ENCODE measurements at regions not wholly inside any gene's neighbourhood (a gene's known extent, or its start where the extent isn't known, plus 50 kb on each side); places are given as distances from the start of the nearest gene placed in this dataset.
A peak's percentile ranks its signal among the peaks of the same experiment; 100 is the strongest.
"Not testable (repeated sequence)": the region's sequence is repeated elsewhere in the genome, so short reads cannot be mapped to it uniquely, and the experiment has no call there.

DNA sequence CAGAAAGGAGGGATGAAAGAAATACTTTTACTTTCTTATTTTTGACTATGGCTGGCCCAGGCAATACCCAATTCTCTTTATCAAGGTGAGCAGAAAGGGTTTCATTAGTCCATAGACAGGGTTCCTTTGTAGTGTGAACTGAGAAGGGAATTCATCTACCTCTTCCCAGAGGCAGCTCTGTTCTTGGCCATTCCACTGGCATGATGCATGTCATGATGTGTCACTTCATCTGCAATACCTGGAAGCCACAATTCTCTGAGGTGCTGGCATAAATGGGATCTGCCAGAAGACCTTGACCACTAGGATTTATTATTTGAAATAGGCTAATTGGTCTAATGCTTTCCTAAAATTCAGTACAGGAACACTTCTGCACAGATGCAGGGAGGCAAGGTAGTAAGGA, 542.8 kb downstream of the RFC3 start:
- DNase-seq (ENCODE audit: low read depth), result no peak
- no peak overlapping the region for H3K4me3 ChIP-seq (ENCODE audit: low read depth, low read length)

DNA sequence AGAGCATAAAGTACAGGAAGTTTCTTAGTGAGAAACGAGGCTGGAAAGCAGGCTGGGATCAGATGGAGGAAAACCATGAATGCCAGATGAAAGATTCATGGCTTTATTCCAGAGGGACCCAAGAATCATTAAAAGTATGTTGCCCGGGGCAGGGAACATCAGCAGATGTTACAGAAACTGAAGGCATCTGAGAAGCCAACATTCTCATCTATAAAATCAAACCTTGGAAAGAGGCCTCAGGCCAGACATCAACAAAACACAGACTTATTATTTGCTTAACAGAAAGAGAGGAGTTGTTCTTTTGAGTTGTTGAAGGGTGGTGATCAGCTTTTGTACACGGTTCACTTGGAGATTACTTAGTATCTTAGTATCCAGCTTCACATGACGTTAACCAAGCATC, 543.6 kb downstream of the RFC3 start:
- peak; percentile 40 for DNase-seq (ENCODE audit: low read depth)
- no peak overlapping the region for H3K4me3 ChIP-seq (ENCODE audit: low read depth, low read length)

DNA sequence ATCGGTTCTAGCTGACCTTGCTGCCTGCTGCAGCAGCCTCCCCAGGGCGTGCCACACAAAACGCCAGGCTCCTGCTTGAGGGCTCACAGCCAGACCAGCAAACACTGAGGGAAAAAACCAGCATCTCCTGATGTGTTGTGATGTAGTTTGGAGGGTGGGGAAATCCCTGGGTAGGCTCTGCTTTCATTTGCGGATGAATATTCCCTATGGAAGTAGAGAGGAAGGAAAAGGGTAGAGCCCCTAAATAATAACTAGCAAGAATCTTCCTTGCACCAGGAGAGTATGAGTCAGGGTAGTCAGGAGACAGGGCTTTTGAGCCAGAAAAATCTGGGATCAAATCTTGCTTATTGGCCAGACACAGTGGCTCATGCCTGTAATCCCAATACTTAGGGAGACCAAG, 545.3 kb downstream of the RFC3 start:
- DNase-seq (ENCODE audit: low read depth), result no peak
- no peak overlapping the region for H3K4me3 ChIP-seq (ENCODE audit: low read depth, low read length)

DNA sequence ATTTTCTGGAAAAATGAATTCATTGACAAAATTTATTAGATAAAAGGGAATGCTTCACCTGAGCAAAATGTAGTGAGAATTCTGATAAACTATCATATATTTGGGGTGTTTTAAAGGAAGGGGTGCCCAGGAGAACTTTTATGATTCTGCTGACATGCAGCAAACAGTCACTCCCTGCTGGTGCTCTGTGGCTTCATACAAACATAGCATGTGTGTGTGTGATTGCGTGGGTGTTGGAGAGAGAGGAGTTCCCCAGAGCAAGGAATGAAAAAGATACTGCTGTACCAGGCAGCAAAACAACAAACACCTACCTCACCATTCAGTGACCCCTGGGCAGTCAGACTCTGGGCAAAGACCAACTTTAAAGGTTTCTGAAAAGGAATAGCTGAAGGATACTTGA, 546.7 kb downstream of the RFC3 start:
- no peak for DNase-seq (ENCODE audit: low read depth)
- no peak overlapping the region for H3K4me3 ChIP-seq (ENCODE audit: low read depth, low read length)

DNA sequence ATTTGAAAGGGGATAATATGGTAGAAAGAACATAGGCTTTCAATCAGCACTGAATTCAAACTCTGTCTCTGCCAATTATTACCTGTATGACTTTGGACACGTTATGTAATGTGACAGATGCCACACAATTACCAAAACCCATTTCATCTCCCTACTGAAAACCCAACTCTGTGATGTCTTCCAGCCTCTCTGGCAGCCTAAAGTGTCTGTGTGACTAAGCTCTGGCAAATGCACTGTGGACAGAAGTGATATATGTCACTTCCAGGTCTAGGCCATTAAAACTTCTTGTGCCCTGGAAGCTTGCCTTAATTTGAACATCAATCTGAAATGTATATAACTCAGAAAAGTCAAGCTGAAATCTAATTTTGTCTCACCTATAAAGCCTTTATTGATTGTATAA, 552.0 kb downstream of the RFC3 start:
- no peak for DNase-seq (ENCODE audit: low read depth)
- H3K4me3 ChIP-seq (ENCODE audit: low read depth, low read length), result no peak overlapping the region

DNA sequence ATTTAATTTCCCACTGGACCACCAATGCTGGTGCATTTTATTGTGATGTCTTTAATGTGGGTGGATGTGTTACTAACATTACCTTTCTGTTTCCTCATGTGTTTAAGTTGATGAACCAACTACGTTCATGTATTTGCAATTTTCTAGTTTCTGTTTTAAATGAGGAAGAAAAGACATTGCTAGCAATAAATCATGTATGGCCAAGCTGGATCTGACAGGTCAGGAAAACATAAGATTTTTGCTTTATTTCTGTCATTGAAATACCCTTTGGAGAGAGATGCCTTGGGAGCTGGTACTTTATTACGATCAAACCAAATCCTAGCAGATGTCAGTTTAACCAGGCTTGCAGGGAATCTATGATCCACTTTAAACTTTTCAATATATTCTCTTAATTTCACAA, 553.2 kb downstream of the RFC3 start:
- DNase-seq (ENCODE audit: low read depth), result no peak
- no peak overlapping the region for H3K4me3 ChIP-seq (ENCODE audit: low read depth, low read length)

DNA sequence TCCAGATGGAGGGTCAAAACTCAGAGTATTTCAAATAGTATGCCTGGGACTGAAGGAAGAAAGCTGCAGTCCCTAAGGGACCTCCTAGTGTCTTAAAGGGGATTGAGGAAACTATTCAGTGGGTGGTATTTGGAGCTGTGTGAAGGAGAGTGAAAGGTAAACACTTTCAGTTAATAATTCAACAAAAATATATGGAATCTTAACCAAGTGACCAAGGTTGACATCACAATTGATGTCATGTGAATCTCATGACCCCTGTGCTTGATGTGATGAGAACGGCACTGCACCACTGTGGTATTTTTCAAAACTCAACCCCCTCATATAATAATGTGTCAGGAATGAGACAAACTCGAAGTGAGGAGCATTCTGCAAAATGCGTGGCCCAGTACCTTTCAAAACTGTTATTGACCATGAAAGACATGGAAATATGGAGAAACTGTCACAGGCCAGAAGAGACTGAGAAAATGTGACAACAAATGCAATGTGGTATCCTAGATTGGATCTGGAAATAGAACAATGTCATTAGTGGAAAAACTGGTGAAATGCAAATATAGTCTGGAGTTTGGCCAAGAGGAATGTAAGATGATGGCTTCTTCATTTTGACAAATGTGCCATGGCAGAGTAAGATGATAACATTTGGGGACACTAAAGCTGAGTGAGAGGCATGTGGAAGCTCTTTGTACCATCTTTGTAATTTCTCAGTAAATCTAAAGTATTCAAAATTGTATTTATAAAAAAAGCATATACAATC, 553.9 kb downstream of the RFC3 start:
- no peak for DNase-seq (ENCODE audit: low read depth)
- no peak overlapping the region for H3K4me3 ChIP-seq (ENCODE audit: low read depth, low read length)

DNA sequence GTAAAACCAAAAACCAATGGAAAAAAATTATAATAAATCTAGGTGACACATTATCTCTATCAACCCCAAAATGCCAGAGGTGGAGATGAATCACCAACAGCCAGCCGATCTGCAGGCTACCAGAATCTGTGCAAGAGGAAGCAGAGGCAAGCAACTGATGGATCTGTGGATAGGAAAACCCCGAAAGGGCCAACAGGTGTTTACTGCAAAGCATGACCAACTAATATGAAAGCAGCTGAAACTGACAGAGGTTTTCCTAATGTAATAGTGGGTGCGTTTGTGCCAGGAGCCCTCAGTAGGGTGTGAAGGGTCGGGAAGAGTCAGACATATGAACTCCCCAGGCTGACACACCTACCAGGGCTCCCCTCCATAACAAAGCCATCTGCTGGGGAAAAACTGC, 554.6 kb downstream of the RFC3 start:
- DNase-seq (ENCODE audit: low read depth), result no peak
- H3K4me3 ChIP-seq (ENCODE audit: low read depth, low read length), result no peak overlapping the region

DNA sequence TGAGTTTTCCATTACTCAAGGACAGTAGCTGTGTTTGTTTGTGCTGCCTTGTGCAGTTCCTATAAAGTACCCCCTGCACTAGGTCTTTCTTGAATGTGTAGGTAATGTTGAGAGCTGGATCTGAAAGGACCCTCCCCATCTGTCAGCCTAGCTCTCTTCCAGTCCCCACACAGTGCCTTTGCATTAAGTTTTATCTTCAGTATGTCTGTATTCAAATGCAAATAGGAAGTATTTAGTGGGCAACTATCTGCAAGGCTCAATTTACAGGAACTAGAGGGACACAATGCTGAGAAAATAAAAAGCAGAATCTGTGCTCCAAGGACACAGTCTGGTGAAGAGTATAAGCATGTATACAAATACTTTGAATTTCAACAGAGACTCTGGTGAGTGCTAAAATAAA, 558.5 kb downstream of the RFC3 start:
- H3K4me3 ChIP-seq (ENCODE audit: low read depth, low read length), result no peak overlapping the region
- no peak for DNase-seq (ENCODE audit: low read depth)

DNA sequence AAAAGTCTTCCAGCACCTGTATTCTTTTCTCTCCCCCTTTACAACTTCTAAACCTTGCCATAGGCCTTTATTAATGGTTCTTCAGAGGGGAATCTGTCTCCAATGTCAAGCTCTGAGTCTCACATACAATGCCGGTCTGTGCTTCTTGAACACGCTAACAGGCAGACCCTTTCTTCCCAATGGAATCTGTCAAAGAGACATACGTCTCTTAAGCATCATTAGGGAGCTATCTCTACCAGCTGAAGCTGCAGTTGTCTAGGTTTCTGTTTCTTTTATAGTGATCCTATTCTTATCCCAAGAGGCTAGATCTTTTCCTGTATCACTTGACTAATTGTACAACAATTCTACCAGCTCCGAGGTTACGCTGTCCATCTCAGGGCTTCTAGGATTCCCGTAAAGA, 560.8 kb upstream of the NBEA start:
- DNase-seq (ENCODE audit: low read depth), result no peak
- H3K4me3 ChIP-seq (ENCODE audit: low read depth, low read length), result no peak overlapping the region

DNA sequence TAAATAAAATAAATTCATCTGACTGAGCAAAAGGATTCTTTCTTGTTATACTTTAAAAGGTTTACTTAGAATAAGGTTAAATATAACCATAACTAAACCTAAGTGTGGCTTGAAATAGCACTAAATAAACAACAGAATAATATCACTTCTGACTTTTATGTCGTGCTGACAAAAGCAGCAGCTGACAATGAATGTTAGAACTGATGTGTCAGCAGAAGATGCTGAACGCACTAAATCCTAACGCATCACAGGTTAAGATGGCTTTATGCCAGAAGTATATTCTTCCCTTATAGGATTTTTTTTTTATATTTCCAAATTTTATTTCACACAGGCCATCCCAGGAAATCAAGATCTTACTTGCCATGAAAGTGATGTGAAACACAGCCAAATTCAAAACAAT, 558.3 kb upstream of the NBEA start:
- no peak overlapping the region for H3K4me3 ChIP-seq (ENCODE audit: low read depth, low read length)
- DNase-seq (ENCODE audit: low read depth), result no peak

DNA sequence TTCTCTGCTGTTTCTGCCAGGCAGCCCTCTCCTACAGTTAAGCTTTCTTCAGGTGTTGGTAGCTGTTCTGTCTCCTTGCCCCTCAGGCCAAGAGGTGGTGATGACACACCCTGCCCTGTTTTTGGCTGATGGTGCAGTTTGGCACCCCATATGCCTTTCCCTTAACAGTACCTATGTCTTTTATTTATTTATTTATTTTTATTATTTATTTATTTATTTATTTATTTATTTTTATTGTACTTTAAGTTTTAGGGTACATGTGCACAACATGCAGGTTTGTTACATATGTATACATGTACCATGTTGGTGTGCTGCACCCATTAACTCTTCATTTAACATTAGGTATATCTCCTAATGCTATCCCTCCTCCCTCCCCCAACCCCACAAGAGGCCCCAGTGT, 555.8 kb upstream of the NBEA start:
- not testable (repeated sequence) for H3K4me3 ChIP-seq (ENCODE audit: low read depth, low read length); DNase-seq (ENCODE audit: low read depth)

DNA sequence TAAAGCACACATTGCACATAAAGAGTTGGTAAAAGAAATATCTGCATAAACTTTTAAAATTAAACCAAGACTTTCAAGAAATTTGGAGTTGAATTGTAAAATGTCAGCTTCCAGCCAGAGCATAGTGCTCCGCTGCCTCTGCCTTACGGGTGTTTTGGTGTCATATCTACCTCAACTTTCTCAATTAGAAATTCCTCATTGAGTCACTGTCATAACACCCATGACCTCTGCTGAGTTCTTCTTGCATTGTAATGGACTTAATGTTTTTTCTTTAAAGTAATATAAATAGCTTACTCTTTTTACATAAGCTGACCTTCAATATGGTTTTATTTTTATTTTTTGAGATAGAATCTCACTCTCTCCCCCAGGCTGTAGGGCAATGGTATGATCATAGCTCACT, 551.0 kb upstream of the NBEA start:
- H3K4me3 ChIP-seq (ENCODE audit: low read depth, low read length), result no peak overlapping the region
- DNase-seq (ENCODE audit: low read depth), result no peak

DNA sequence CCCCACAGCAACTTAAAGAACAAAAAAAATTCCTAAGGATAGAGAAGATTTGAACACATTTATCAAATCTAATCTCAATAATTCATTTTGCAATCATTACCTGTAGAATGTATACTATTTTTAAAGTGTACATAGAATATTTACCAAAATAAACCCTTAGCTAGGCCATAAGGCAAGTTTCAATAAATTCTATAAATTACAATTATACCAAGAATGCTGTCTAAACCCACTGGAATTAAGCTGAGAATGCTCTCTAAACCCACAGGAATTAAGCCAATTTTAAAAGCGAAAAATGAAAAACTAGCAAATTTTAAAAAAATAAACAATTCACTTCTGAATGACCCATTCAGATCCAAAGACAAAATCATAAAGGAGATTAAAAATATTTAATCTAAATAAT, 540.4 kb upstream of the NBEA start:
- no peak overlapping the region for H3K4me3 ChIP-seq (ENCODE audit: low read depth, low read length)
- DNase-seq (ENCODE audit: low read depth), result no peak

DNA sequence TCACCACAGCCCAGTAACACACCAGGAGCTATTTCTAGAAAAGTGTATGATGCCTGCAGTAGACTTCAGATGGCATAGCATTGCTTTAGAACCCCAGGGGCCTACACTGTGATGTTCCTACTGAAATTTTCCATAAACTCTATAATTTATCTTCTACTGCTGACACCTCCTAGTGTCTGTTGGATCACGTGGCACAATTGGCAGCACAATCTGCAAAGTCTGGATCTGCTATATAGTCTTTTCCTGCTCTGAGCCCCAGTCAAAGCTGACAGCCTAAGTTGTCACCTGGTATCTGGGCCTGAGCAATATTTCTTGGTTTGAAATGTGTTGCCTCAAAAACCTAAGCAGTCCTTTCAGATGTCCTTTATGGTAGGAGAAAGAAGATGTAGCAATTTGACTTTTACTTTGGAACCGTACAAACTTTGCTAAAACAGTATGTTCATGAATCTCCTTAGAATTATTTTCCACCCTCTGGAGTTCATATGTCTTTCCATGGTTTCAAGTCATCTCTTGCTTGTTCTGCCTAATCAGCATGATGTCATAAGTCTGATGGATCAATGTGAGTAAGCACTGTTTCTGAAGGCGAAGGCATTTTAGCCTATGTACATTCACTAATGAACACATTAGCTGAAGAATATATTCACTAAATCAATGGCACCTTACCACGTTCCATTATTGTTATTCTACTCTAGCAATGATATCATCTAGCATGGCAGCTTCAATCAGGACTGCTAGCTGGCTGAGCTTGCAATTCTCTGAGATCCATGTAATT, 536.5 kb upstream of the NBEA start:
- no peak for DNase-seq (ENCODE audit: low read depth)
- H3K4me3 ChIP-seq (ENCODE audit: low read depth, low read length), result no peak overlapping the region

DNA sequence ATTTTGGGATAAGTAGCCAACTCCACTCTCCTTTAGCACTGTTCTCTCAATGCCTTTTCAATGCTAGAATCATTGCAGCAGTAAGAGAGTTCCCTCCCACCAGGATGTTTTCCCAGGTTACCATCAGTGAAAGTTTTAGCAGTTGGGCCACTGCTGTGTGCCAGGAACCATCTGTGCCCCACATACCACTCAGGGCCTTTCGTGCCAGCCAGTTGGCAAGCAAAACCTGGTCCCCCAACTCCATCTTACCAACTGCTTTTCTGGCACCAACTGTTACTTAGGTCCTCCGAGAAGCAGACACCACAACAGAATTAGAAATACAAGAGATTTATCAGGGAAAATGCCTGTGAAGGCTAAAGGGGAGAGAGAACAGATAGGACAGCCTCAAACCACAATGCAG, 533.4 kb upstream of the NBEA start:
- H3K4me3 ChIP-seq (ENCODE audit: low read depth, low read length), result no peak overlapping the region
- DNase-seq (ENCODE audit: low read depth), result no peak

DNA sequence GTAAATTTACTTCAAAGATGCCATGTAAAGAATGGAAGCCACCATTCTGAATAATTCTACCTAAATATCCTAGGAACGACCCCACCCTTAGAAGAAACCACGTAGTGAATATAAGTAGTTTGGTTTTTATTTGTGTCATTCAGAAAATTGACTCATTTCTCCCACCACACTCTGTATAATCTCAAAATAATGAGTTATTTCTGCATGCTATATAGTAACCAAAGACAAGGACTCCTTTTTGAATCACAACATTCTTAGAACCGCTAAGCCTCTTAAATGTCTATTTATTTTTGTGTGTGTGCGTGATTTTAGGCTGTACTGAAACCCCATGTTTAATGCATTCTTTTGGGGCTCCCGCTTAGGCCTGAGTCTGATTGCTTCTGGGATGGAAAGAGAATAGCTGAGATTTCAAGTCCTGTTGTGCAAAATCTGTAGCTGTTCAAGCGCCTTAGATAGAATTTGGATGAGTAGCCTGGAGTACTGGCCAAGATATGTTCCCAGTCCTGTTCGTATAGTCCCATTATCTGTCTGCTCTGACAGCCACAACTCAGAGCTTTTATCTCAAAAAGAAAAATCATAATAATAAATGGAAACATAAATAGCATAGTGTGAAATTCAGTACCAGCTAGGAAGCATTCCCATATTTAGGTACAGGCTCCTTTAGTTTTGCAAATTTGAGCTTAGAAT, 532.4 kb upstream of the NBEA start:
- no peak overlapping the region for H3K4me3 ChIP-seq (ENCODE audit: low read depth, low read length)
- DNase-seq (ENCODE audit: low read depth), result no peak

DNA sequence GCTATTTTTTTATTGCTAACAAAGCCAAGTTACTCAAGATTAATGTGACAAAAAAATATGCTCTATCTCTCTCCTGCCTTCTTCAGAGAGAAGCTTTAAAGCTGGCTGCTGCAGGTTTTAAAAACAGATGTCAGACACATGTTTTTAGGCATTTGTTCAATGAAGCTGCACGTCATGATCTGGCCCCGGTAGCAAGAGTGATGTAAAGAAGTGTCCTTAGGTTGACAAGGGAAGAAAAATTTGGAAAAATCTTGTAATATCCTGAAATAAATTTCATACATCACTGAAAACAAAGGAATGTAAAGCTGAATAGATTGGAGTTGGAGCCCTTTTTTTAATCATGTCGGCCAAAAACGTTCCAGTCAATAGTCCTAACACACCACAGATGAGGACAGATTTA, 531.4 kb upstream of the NBEA start:
- no peak for DNase-seq (ENCODE audit: low read depth)

DNA sequence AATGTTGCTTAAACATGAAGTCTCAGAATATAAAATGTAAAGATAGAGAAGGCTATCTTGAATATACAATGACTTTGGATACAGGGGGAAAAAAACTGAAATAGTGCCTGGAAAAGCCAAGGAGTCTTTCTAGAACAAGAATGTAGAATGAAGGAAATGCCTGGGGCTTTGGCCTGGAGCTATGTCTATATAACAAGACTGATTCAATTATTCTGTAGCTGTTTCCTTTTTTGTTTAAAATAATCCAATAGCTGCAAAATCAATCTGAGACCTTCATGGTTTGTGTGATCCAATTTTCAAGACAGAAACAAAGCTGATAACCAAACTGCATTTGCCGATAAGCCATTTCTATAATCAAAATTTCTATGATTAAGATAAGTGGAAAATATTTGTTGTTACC, 530.9 kb upstream of the NBEA start:
- no peak overlapping the region for H3K4me3 ChIP-seq (ENCODE audit: low read depth, low read length)
- no peak for DNase-seq (ENCODE audit: low read depth)

More for the DNA sequence above, 531.4 kb upstream of the NBEA start:
- no peak overlapping the region for H3K4me3 ChIP-seq (ENCODE audit: low read depth, low read length)

DNA sequence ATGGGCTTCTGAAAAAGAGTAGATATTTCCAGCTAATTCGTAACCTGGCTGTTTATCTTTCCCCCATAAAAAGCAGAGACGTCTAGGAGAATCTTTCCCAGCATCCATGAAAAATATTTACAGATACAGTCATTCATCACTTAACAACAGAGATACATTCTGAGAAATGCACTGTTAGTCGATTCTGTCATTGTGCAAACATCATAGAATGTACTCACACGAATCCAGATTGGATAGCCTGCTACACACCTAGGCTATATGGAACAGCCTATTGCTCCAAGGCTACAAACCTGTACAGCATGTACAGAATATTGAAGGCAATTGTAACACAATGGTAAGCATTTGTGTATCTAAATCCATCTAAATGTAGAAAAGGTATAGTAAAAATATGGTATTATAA, 530.2 kb upstream of the NBEA start:
- H3K4me3 ChIP-seq (ENCODE audit: low read depth, low read length), result no peak overlapping the region
- DNase-seq (ENCODE audit: low read depth), result no peak

DNA sequence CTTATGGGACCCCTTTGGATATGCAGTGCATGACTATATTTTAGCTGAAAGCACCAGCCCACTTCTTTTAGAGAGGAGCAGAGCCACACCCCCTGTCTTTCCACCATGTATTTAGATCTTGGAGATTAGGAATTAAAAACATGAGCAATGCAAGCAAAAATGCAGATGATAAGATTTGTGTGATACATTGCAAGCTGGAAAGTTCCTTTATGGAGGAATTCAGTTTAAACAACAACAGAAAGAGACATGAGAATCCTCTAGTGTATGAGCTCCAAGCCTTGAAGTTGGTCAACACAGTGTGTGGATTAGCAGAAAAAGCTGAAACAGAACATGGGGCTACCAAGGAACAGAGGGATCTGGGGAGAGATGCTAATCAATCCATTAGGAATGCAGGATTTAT, 529.8 kb upstream of the NBEA start:
- DNase-seq (ENCODE audit: low read depth), result no peak
- H3K4me3 ChIP-seq (ENCODE audit: low read depth, low read length), result no peak overlapping the region
